GM21529 (cell line): ENCODE measurements at regions not wholly inside any gene's neighbourhood (a gene's known extent, or its start where the extent isn't known, plus 50 kb on each side); places are given as distances from the start of the nearest gene placed in this dataset.
"Not testable (repeated sequence)": the region's sequence is repeated elsewhere in the genome, so short reads cannot be mapped to it uniquely, and the experiment has no call there.

Source experiments
- ATAC-seq: cut with Tn5 transposase; IDR thresholded peaks from one replicate; pipeline ENCODE4 v1.9.1; 2021; ENCODE audit not compliant: unreplicated experiment

- no peak for ATAC-seq
Observed at GRCh38 chr3:36656873-36657272, 107.5 kb downstream of the DCLK3 start.

DNA sequence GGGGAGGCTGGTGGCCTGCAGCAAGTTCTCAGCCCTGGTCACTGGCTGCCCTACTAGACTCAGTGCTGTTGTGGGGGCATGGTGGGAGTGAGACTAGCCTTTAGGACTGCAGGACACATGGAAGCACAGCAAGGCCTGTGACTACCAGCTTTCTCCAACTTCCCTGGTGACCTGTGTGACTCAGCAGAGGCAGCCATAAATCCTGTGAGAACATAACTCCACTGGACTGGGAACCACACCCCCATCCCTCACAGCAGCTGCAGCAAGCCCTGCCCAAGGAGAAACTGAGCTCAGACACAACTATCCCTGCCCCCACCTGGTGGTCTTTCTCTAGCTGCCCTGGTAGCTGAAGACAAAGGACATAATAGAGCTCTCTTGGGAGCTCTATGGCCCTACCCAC is 111.3 kb downstream of the DCLK3 start:
- ATAC-seq = no peak

DNA sequence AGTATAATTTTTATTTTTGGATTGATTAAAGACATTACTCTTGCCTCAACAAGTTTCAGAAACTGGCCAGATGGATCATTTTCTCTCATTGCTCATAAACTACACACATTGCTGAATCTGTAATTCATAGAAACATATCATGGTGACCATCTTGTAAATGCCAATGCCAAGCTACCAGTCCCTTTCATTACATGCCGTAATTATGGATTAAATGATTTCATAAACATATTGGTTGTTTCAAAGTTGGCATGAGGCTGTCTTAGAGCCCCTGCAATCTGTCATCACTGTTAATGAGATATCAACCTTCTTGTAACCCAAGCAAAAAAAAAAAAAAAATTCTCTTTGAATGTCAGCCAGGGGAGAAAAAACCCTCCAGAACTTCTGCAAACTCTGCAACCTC is 112.2 kb downstream of the DCLK3 start:
- no peak for ATAC-seq

- no peak for ATAC-seq
Observed at GRCh38 chr3:36650271-36650671, 114.1 kb downstream of the DCLK3 start.

GRCh38 chr3:36649125-36649524 is 115.2 kb downstream of the DCLK3 start:
- ATAC-seq = no peak

- peak; percentile 87 for ATAC-seq
Observed at GRCh38 chr3:36648241-36649034, 115.9 kb downstream of the DCLK3 start.

- ATAC-seq = no peak
Observed at GRCh38 chr3:36647423-36647853, 116.9 kb downstream of the DCLK3 start.

DNA sequence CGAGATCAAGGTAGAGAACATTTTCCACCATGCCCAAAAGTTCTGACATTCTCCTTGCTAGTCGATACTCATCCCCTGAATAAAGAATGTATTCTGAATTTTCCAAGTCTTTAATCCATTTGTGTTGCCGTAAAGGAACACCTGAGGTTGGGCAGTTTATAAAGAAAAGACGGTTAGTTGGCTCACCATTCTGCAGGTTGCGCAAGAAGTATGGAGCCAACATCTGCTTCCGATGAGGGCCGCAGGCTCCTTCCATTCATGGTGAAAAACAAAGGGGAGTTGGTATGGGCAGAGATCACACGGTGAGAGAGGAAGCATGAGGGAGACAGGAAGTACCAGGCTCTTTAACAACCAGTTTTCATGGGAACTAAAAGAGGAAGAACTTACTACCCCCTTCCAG is 121.2 kb downstream of the DCLK3 start:
- no peak for ATAC-seq

DNA sequence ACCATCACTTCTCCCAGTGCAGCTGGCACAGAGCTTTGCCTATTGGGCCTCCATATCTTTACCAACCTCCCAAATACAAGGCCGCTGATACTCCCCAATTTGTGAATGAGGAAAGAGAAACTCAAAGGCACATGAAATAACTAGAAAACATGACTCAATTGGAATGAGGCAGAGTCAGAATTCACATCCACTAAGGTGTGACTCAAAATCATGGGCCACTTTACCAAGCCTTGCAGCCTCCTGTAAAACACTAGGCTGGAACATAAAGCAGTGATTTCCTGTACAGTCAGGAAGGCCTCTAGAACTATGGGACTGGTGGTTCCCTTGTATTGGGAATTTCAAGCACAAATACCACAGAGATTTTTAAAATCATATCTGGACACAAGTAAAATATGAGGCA is 128.6 kb downstream of the DCLK3 start:
- ATAC-seq = no peak

GRCh38 chr3:36633897-36634296 is 130.5 kb downstream of the DCLK3 start:
- not testable (repeated sequence) for ATAC-seq

- ATAC-seq = no peak
Observed at GRCh38 chr3:36633060-36633459, 131.3 kb downstream of the DCLK3 start.

- no peak for ATAC-seq
Observed at GRCh38 chr3:36631549-36631948, 132.8 kb downstream of the DCLK3 start.

- no peak for ATAC-seq
Observed at GRCh38 chr3:36615861-36616260, 148.5 kb downstream of the DCLK3 start.

GRCh38 chr3:36606871-36607765 is 157.2 kb downstream of the DCLK3 start:
- no peak for ATAC-seq

DNA sequence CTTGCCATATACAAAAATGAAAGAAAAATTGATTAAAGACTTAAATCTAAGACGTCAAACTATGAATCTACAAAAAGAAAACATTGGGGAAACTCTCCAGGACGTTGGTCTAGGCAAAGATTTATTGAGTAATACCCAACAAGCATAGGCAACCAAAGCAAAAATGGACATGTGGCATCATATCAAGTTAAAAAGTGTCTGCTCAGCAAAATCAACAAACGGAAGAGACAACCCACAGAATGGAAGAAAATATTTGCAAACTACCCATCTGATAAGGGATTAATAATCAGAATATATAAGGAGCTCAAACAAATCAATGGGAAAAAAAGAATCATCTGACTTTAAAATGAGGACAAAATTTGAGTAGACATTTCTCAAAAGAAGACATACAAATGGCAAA is 160.9 kb downstream of the DCLK3 start:
- no peak for ATAC-seq

GRCh38 chr3:36600404-36600803 is 163.9 kb downstream of the DCLK3 start:
- no peak for ATAC-seq
